ENCODE measurements at regions not wholly inside any gene's neighbourhood (a gene's known extent, or its start where the extent isn't known, plus 50 kb on each side); places are given as distances from the start of the nearest gene placed in this dataset.

GRCh38 chr6:208364-208763, 83.9 kb upstream of the DUSP22 start:
- Histone ChIP-seq H3K36me3 (ENCODE audit: insufficient read depth) (no peaks in the 10 kb centered on the region), H3K4me2 (no peak overlapping the region), H3K79me2 (ENCODE audit: insufficient read depth, low read depth) (no peaks in the 10 kb centered on the region), H2AFZ (ENCODE audit: low read depth) (no peak overlapping the region), H3K4me3 (IDR thresholded peaks at IDR 0.05; ENCODE audit: insufficient read depth, low read depth, low read length) (no peak overlapping the region), H4K20me1 (ENCODE audit: insufficient read depth) (no peaks in the 10 kb centered on the region), H3K27ac (no peak overlapping the region), H3K9ac (no peak overlapping the region), H3K4me1 (ENCODE audit: low read depth, poor library complexity, severe bottlenecking) (no peaks in the 10 kb centered on the region), H3K27me3 (ENCODE audit: insufficient read depth, low read depth) (no peaks in the 10 kb centered on the region)
- TF ChIP-seq CTCF (conservative IDR thresholded peaks at IDR 0.05; ENCODE audit: low read depth, low read length) = no peak

- no peak overlapping the region for H3K27ac ChIP-seq
- H4K20me1 ChIP-seq (ENCODE audit: insufficient read depth) = no peaks in the 10 kb centered on the region
- no peaks in the 10 kb centered on the region for H3K36me3 ChIP-seq (ENCODE audit: insufficient read depth)
- H3K27me3 ChIP-seq (ENCODE audit: insufficient read depth, low read depth) = no peaks in the 10 kb centered on the region
- no peaks in the 10 kb centered on the region for H3K4me1 ChIP-seq (ENCODE audit: low read depth, poor library complexity, severe bottlenecking)
- no peak overlapping the region for H3K9ac ChIP-seq
- H2AFZ ChIP-seq (ENCODE audit: low read depth) = no peak overlapping the region
- no peak overlapping the region for H3K4me3 ChIP-seq (IDR thresholded peaks at IDR 0.05; ENCODE audit: insufficient read depth, low read depth, low read length)
- TF ChIP-seq CTCF (conservative IDR thresholded peaks at IDR 0.05; ENCODE audit: low read depth, low read length) = no peak
- H3K4me2 ChIP-seq = no peak overlapping the region
- no peaks in the 10 kb centered on the region for H3K79me2 ChIP-seq (ENCODE audit: insufficient read depth, low read depth)
Measured at GRCh38 chr6:208938-209337, 83.3 kb upstream of the DUSP22 start.

GRCh38 chr6:209432-210103, 82.7 kb upstream of the DUSP22 start:
- H3K27me3 ChIP-seq (ENCODE audit: insufficient read depth, low read depth) = no peaks in the 10 kb centered on the region

GRCh38 chr6:210104-210456, 82.2 kb upstream of the DUSP22 start:
- Histone ChIP-seq H4K20me1 (ENCODE audit: insufficient read depth) (no peaks in the 10 kb centered on the region), H3K79me2 (ENCODE audit: insufficient read depth, low read depth) (no peaks in the 10 kb centered on the region), H3K4me1 (ENCODE audit: low read depth, poor library complexity, severe bottlenecking) (no peaks in the 10 kb centered on the region), H2AFZ (ENCODE audit: low read depth) (no peak overlapping the region), H3K9ac (no peak overlapping the region), H3K27me3 (ENCODE audit: insufficient read depth, low read depth) (no peaks in the 10 kb centered on the region), H3K36me3 (ENCODE audit: insufficient read depth) (no peaks in the 10 kb centered on the region), H3K4me3 (IDR thresholded peaks at IDR 0.05; ENCODE audit: insufficient read depth, low read depth, low read length) (no peak overlapping the region), H3K27ac (no peak overlapping the region), H3K4me2 (no peak overlapping the region)
- TF ChIP-seq CTCF (conservative IDR thresholded peaks at IDR 0.05; ENCODE audit: low read depth, low read length) = no peak

More at GRCh38 chr6:209432-210103, 82.7 kb upstream of the DUSP22 start:
- Histone ChIP-seq H3K36me3 (ENCODE audit: insufficient read depth) (no peaks in the 10 kb centered on the region), H4K20me1 (ENCODE audit: insufficient read depth) (no peaks in the 10 kb centered on the region), H3K9ac (no peak overlapping the region), H3K27ac (no peak overlapping the region), H3K79me2 (ENCODE audit: insufficient read depth, low read depth) (no peaks in the 10 kb centered on the region), H3K4me3 (IDR thresholded peaks at IDR 0.05; ENCODE audit: insufficient read depth, low read depth, low read length) (no peak overlapping the region), H3K4me2 (no peak overlapping the region), H2AFZ (ENCODE audit: low read depth) (0 out of 2 replicates have a peak overlapping the region, but pooled peaks have one; percentile 2), H3K4me1 (ENCODE audit: low read depth, poor library complexity, severe bottlenecking) (no peaks in the 10 kb centered on the region)
- TF ChIP-seq CTCF (conservative IDR thresholded peaks at IDR 0.05; ENCODE audit: low read depth, low read length) = no peak
